Panc1 (cell line): ENCODE measurements at regions not wholly inside any gene's neighbourhood (a gene's known extent, or its start where the extent isn't known, plus 50 kb on each side); places are given as distances from the start of the nearest gene placed in this dataset.

Experiments used
- ATAC-seq: fragments of 200-7000 bp; cut with Tn5 transposase; 2 replicates; pipeline ENCODE4 v1.9.1; 2020; ENCODE audit warnings: mild to moderate bottlenecking, moderate library complexity
- BruUV-seq: library from RNA; stranded (reverse); fragments of 400-500 nt; replicated peaks from 2 replicates; lab custom pipeline; 2021; lab: Mats Ljungman, UMichigan
- CTCF ChIA-PET: fragments of 300-600 bp; sonication (Branson Sonifier 250); formaldehyde crosslinking; loops from one replicate; lab custom pipeline; 2022; ENCODE audit warnings: antibody characterized with exemption; lab: Charles Lee
- POLR2A ChIA-PET: fragments of 300-600 bp; sonication (Branson Sonifier 250); formaldehyde crosslinking; loops from one replicate; lab custom pipeline; 2022; ENCODE audit warnings: antibody characterized with exemption; lab: Charles Lee
- DNase-seq: peaks from one replicate; pipeline ENCODE4 v3.0.0-alpha.2; 2010; ENCODE audit warnings: low read depth, low spot score
- H3K27ac ChIP-seq: 2 replicates; pipeline ENCODE4 v1.5.1; 2011; ENCODE audit warnings: mild to moderate bottlenecking, low read length, inconsistent platforms
- H3K27me3 ChIP-seq: fragments of 200-500 bp; sonication (Bioruptor generic); 2 replicates; pipeline ENCODE4 v1.6.0; 2014; ENCODE audit warnings: low read length, inconsistent platforms; ENCODE audit not compliant: control insufficient read depth, insufficient read depth
- H3K36me3 ChIP-seq: fragments of 200-500 bp; sonication (Bioruptor generic); 2 replicates; pipeline ENCODE4 v1.5.1; 2014; ENCODE audit warnings: inconsistent platforms, mild to moderate bottlenecking, low read length, moderate library complexity; ENCODE audit not compliant: control insufficient read depth, insufficient read depth
- H3K4me1 ChIP-seq: 2 replicates; pipeline ENCODE4 v1.5.1; 2011; ENCODE audit warnings: inconsistent platforms, mild to moderate bottlenecking, low read length, moderate library complexity; ENCODE audit not compliant: control insufficient read depth, insufficient read depth
- H3K4me3 ChIP-seq, 2 experiments: 2 replicates each; pipeline ENCODE4 v1.5.1; 2011 to 2012; ENCODE audit warnings: low read depth in 2 of 2, low read length in 2 of 2, mild to moderate bottlenecking in 2 of 2, inconsistent platforms in 1 of 2, moderate library complexity in 1 of 2
- H3K9me3 ChIP-seq: fragments of 200-500 bp; sonication (Bioruptor generic); 2 replicates; pipeline ENCODE4 v1.5.1; 2014; ENCODE audit warnings: low read depth, mild to moderate bottlenecking, inconsistent platforms, low read length, moderate library complexity; ENCODE audit not compliant: control insufficient read depth, insufficient read depth
- POLR2AphosphoS5 ChIP-seq: IDR thresholded peaks from 2 replicates; pipeline ENCODE4 v1.6.1; 2012; ENCODE audit warnings: mild to moderate bottlenecking, low read depth, low read length, moderate library complexity
- SIN3A ChIP-seq: IDR thresholded peaks from 2 replicates; pipeline ENCODE4 v1.6.1; 2012; ENCODE audit warnings: low read depth, mild to moderate bottlenecking, low read length, moderate library complexity, borderline replicate concordance; ENCODE audit not compliant: insufficient read depth
- TCF7L2 ChIP-seq: IDR thresholded peaks from 2 replicates; pipeline ENCODE4 v1.6.1; 2011; ENCODE audit warnings: mild to moderate bottlenecking, low read depth, low read length, inconsistent platforms
- in situ Hi-C: cut with HindIII; loops from 2 replicates; pipeline ENCODE4 v1.10.0; 2016; ENCODE audit warnings: low sequenced_read_pairs, low pct_unique_long_range_greater_than_20kb
- intact Hi-C: fragments of 100-400 bp; cut with micrococcal nuclease; formaldehyde crosslinking; loops from one replicate; pipeline ENCODE4 v1.10.0; 2022; ENCODE audit not compliant: unreplicated experiment
- TF ChIP-seq, protein P1 (sequence below), 2 experiments: IDR thresholded peaks; 2 replicates each; pipeline ENCODE4 v1.6.1; 2011 to 2012; ENCODE audit warnings: low read depth in 2 of 2, control low read depth in 1 of 2, low read length in 1 of 2, mild to moderate bottlenecking in 1 of 2, moderate library complexity in 1 of 2; ENCODE audit not compliant: insufficient read depth in 1 of 2
- TF ChIP-seq, protein P2 (sequence below): fragments of 450-650 bp; IDR thresholded peaks from 2 replicates; pipeline ENCODE4 v1.5.1; 2017; ENCODE audit warnings: mild to moderate bottlenecking

DNA sequence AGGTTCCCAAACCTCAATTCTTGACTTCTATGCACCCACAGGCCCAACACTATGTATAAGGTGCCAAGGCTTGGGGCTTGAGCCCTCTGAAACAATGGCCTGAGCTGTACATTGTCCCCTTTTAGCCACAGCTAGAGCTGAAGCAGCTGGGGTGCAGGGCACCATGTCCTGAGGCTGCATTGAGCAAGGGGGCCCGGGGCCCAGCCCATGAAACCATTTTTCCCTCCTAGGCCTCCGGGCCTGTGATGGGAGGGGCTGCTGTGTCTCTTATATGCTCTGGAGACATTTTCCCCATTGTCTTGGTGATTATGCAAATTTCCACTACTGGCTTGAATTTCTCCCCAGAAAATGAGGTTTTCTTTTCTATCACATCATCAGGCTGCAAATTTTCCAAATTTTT lies 155.5 kb downstream of the FASLG start:
- H3K4me1 ChIP-seq: no peaks in the 10 kb centered on the region
- ChIA-PET CTCF (no interaction called here), POLR2A (no interaction called here)
- H3K36me3 ChIP-seq: no peaks in the 10 kb centered on the region
- no peak overlapping the region for H3K4me3 ChIP-seq
- ATAC-seq (no peak), DNase-seq (no peak)
- TF ChIP-seq, protein P1, sequence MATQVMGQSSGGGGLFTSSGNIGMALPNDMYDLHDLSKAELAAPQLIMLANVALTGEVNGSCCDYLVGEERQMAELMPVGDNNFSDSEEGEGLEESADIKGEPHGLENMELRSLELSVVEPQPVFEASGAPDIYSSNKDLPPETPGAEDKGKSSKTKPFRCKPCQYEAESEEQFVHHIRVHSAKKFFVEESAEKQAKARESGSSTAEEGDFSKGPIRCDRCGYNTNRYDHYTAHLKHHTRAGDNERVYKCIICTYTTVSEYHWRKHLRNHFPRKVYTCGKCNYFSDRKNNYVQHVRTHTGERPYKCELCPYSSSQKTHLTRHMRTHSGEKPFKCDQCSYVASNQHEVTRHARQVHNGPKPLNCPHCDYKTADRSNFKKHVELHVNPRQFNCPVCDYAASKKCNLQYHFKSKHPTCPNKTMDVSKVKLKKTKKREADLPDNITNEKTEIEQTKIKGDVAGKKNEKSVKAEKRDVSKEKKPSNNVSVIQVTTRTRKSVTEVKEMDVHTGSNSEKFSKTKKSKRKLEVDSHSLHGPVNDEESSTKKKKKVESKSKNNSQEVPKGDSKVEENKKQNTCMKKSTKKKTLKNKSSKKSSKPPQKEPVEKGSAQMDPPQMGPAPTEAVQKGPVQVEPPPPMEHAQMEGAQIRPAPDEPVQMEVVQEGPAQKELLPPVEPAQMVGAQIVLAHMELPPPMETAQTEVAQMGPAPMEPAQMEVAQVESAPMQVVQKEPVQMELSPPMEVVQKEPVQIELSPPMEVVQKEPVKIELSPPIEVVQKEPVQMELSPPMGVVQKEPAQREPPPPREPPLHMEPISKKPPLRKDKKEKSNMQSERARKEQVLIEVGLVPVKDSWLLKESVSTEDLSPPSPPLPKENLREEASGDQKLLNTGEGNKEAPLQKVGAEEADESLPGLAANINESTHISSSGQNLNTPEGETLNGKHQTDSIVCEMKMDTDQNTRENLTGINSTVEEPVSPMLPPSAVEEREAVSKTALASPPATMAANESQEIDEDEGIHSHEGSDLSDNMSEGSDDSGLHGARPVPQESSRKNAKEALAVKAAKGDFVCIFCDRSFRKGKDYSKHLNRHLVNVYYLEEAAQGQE (IDR thresholded peaks at IDR 0.05; ENCODE audit: insufficient read depth in 1 of 2, low read depth in 2 of 2, low read length in 1 of 2): no peak
- no TSS peak for BruUV-seq
- H3K9me3 ChIP-seq: no peaks in the 10 kb centered on the region
- no peaks in the 10 kb centered on the region for H3K27me3 ChIP-seq
- in situ Hi-C loops (no loop called here), intact Hi-C loops (no loop called here)
- H3K27ac ChIP-seq: no peak overlapping the region

DNA sequence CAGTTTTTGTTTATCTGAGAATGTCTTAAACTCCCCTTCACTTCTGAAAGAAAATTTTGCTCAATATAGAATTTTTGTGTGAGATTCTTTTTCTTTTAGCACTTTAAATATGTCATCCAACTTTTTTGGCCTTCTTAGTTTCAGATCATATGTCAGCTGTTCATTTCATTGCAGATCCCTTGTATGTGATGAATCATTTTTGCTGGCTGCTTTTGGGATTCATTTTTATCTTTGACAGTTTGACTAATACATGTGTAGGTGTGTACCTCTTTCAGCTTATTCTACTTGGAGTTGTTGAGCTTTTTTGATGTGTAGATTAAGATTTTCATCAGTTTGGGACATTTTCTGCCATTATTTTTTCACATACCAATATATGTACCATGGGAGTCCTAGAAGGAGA lies 156.8 kb downstream of the FASLG start:
- ChIA-PET CTCF (no interaction called here), POLR2A (no interaction called here)
- Histone ChIP-seq H3K9me3 (no peaks in the 10 kb centered on the region), H3K27ac (no peak overlapping the region), H3K4me3 (no peak overlapping the region), H3K36me3 (no peaks in the 10 kb centered on the region), H3K27me3 (no peaks in the 10 kb centered on the region), H3K4me1 (no peaks in the 10 kb centered on the region)
- ATAC-seq (no peak), DNase-seq (no peak)
- BruUV-seq: no TSS peak
- in situ Hi-C loops (no loop called here), intact Hi-C loops (no loop called here)
- TF ChIP-seq SIN3A (no peak), TCF7L2 (no peak), POLR2AphosphoS5 (no peak)
- TF ChIP-seq, protein P1 (IDR thresholded peaks at IDR 0.05; ENCODE audit: insufficient read depth in 1 of 2, low read depth in 2 of 2, low read length in 1 of 2): no peak
- TF ChIP-seq, protein P2, sequence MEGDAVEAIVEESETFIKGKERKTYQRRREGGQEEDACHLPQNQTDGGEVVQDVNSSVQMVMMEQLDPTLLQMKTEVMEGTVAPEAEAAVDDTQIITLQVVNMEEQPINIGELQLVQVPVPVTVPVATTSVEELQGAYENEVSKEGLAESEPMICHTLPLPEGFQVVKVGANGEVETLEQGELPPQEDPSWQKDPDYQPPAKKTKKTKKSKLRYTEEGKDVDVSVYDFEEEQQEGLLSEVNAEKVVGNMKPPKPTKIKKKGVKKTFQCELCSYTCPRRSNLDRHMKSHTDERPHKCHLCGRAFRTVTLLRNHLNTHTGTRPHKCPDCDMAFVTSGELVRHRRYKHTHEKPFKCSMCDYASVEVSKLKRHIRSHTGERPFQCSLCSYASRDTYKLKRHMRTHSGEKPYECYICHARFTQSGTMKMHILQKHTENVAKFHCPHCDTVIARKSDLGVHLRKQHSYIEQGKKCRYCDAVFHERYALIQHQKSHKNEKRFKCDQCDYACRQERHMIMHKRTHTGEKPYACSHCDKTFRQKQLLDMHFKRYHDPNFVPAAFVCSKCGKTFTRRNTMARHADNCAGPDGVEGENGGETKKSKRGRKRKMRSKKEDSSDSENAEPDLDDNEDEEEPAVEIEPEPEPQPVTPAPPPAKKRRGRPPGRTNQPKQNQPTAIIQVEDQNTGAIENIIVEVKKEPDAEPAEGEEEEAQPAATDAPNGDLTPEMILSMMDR: no peak
